GM06990 (cell line): ENCODE measurements at regions not wholly inside any gene's neighbourhood (a gene's known extent, or its start where the extent isn't known, plus 50 kb on each side); places are given as distances from the start of the nearest gene placed in this dataset.
"Not testable (repeated sequence)": the region's sequence is repeated elsewhere in the genome, so short reads cannot be mapped to it uniquely, and the experiment has no call there.

Source experiments
- DNase-seq: peaks from one replicate; pipeline ENCODE4 v3.0.0-alpha.2; 2011; ENCODE audit not compliant: insufficient read length; ENCODE audit errors: extremely low read depth
- H3K27me3 ChIP-seq: replicated peaks from 2 replicates; pipeline ENCODE4 v1.6.0; 2011; ENCODE audit warnings: low read length; ENCODE audit not compliant: control insufficient read depth, insufficient read depth
- H3K36me3 ChIP-seq: 2 replicates; pipeline ENCODE4 v1.5.1; 2011; ENCODE audit warnings: low read length; ENCODE audit not compliant: control insufficient read depth, insufficient read depth
- H3K4me3 ChIP-seq: replicated peaks from 2 replicates; pipeline ENCODE4 v1.5.1; 2011; ENCODE audit warnings: low read depth, mild to moderate bottlenecking, control low read depth, low read length
- CTCF ChIP-seq: IDR thresholded peaks from 2 replicates; pipeline ENCODE4 v1.5.1; 2011; ENCODE audit warnings: low read length, control low read depth, mild to moderate bottlenecking, inconsistent platforms; ENCODE audit not compliant: insufficient read depth, poor library complexity, severe bottlenecking

DNA sequence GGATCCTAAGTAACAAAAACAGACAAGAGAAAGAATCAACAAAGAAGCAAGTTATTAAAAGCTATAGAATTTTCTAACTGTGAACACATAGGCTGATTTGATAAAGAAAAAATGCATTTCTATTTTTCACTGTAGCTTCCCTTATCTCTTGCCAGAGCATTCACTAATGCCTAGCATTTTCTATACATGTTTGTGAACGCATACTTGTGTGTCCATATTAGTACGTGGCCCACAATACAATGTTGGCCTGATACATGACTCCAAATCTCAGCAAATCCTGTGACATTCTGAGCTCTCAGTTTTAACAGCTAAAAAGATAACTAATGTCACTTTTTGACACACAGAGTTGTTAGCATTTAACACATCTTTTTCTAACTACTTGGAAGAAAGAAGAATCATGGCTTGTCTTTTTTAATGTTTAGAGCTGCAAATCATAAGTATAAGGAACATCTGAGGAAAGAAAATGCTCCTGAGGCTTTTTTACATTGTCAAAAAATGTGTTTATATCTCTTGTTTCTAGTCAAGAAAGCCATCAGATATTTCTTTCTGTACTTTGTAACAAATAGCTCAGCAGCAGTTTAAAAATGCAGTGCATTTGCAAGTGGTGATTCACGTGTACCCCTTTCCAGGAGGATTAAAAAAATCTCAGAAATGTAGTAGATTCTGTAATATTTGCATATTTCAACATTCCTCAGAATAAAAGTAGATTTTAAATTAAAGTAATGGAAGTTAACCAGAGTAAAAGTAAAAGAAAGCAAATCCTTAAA lies 1646.8 kb upstream of the TMEFF2 start:
- H3K27me3 ChIP-seq, result no peaks in the 10 kb centered on the region
- TF ChIP-seq CTCF, result no peak
- H3K36me3 ChIP-seq, result no peaks in the 10 kb centered on the region
- no peak overlapping the region for H3K4me3 ChIP-seq
- DNase-seq, result no peak

- H3K4me3 ChIP-seq, result no peak overlapping the region
- no peak for DNase-seq
- no peaks in the 10 kb centered on the region for H3K36me3 ChIP-seq
- TF ChIP-seq CTCF, result no peak
- no peaks in the 10 kb centered on the region for H3K27me3 ChIP-seq
These were observed 1642.5 kb upstream of the TMEFF2 start for GRCh38 chr2:193837111-193837738.

DNA sequence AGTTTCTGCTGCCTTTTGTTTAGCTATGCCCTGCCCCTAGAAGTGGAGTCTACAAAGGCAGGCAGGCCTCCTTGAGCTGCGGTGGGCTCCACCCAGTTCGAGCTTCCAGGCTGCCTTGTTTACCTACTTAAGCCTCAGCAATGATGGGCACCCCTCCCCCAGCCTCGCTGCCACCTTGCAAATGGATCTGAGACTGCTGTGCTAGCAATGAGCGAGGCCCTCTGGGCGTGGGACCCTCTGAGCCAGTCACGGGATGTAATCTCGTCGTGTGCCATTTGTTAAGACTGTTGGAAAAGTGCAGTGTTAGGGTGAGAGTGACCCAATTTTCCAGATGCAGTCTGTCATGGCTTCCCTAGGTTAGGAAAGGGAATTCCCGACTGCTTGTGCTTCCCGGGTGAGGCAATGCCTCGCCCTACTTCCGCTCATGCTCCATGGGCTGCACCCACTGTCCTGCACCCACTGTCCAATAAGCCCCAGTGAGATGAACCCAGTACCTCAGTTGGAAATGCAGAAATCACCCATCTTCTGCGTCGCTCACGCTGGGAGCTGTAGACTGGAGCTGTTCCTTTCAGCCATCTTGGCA lies 1641.8 kb upstream of the TMEFF2 start:
- DNase-seq, H3K27me3 ChIP-seq, H3K36me3 ChIP-seq, H3K4me3 ChIP-seq: not testable (repeated sequence)

DNA sequence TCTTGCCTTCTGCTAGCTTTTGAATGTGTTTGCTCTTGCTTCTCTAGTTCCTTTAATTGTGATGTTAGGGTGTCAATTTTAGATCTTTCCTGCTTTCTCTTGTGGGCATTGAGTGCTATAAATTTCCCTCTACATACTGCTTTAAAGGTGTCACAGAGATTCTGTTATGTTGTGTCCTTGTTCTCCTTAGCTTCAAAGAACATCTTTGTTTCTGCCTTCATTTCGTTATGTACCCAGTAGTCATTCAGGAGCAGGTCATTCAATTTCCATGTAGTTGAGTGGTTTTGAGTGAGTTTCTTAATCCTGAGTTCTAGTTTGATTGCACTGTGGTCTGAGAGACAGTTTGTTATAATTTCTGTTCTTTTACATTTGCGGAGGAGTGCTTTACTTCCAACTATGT lies 1639.2 kb upstream of the TMEFF2 start:
- DNase-seq, H3K4me3 ChIP-seq, H3K36me3 ChIP-seq, H3K27me3 ChIP-seq: not testable (repeated sequence)

DNA sequence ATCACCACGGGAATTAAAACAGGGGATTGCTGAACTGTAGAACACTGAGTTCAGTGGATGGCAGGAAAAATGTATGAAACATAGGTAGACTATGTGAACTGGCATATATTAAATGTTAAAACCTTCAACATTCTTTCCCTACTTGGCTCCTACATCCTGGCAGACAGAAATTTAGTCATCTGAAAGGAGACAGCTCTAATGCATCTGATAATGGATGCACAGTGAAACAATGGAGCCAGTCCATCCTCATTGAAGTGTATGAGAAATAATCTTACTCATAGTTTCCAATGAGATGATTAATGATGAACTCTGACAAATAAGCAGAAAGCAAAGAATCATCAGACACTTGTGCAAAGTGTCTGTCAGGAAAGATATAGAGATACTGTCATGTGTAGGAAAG lies 1629.7 kb upstream of the TMEFF2 start:
- no peak for TF ChIP-seq CTCF
- no peak overlapping the region for H3K4me3 ChIP-seq
- no peaks in the 10 kb centered on the region for H3K36me3 ChIP-seq
- no peak for DNase-seq
- H3K27me3 ChIP-seq, result no peaks in the 10 kb centered on the region

GRCh38 chr2:193818801-193819499 lies 1624.2 kb upstream of the TMEFF2 start:
- TF ChIP-seq CTCF, result no peak
- H3K36me3 ChIP-seq, result no peaks in the 10 kb centered on the region
- no peak for DNase-seq

More at GRCh38 chr2:193818801-193819499, 1624.2 kb upstream of the TMEFF2 start:
- Histone ChIP-seq H3K4me3 (no peak overlapping the region), H3K27me3 (no peaks in the 10 kb centered on the region)
